ENCODE measurements at regions not wholly inside any gene's neighbourhood (a gene's known extent, or its start where the extent isn't known, plus 50 kb on each side); places are given as distances from the start of the nearest gene placed in this dataset.

- Histone ChIP-seq H3K9me3 (ENCODE audit: low read length) (no peaks in the 10 kb centered on the region), H3K4me3 (ENCODE audit: low read depth in 1 of 2, low read length in 2 of 2) (no peak overlapping the region), H3K4me1 (ENCODE audit: insufficient read depth, low read length) (no peaks in the 10 kb centered on the region), H3K9ac (ENCODE audit: low read length) (no peak overlapping the region), H3K27ac (ENCODE audit: low read depth, low read length) (no peak overlapping the region), H3K36me3 (ENCODE audit: insufficient read depth, low read length) (no peaks in the 10 kb centered on the region), H3K27me3 (ENCODE audit: control insufficient read depth in 1 of 2, insufficient read depth in 2 of 2, low read length in 2 of 2) (no peaks in the 10 kb centered on the region)
Measured at GRCh38 chr2:173750353-173750801, 214.8 kb downstream of the SP3 start.

- Histone ChIP-seq H3K9ac (ENCODE audit: low read length) (no peak overlapping the region), H3K9me3 (ENCODE audit: low read length) (no peaks in the 10 kb centered on the region), H3K27me3 (ENCODE audit: control insufficient read depth in 1 of 2, insufficient read depth in 2 of 2, low read length in 2 of 2) (no peaks in the 10 kb centered on the region), H3K27ac (ENCODE audit: low read depth, low read length) (no peak overlapping the region), H3K4me1 (ENCODE audit: insufficient read depth, low read length) (no peaks in the 10 kb centered on the region), H3K36me3 (ENCODE audit: insufficient read depth, low read length) (no peaks in the 10 kb centered on the region), H3K4me3 (ENCODE audit: low read depth in 1 of 2, low read length in 2 of 2) (no peak overlapping the region)
Measured at GRCh38 chr2:173750831-173751230, 214.3 kb downstream of the SP3 start.

GRCh38 chr2:173751245-173751975 is 213.8 kb downstream of the SP3 start:
- Histone ChIP-seq H3K36me3 (ENCODE audit: insufficient read depth, low read length) (no peaks in the 10 kb centered on the region), H3K27ac (ENCODE audit: low read depth, low read length) (no peak overlapping the region), H3K9ac (ENCODE audit: low read length) (no peak overlapping the region), H3K27me3 (ENCODE audit: control insufficient read depth in 1 of 2, insufficient read depth in 2 of 2, low read length in 2 of 2) (no peaks in the 10 kb centered on the region), H3K4me1 (ENCODE audit: insufficient read depth, low read length) (no peaks in the 10 kb centered on the region), H3K4me3 (ENCODE audit: low read depth in 1 of 2, low read length in 2 of 2) (no peak overlapping the region), H3K9me3 (ENCODE audit: low read length) (no peaks in the 10 kb centered on the region)

GRCh38 chr2:173752152-173752551 is 213.0 kb downstream of the SP3 start:
- Histone ChIP-seq H3K27me3 (ENCODE audit: control insufficient read depth in 1 of 2, insufficient read depth in 2 of 2, low read length in 2 of 2) (no peaks in the 10 kb centered on the region), H3K27ac (ENCODE audit: low read depth, low read length) (no peak overlapping the region), H3K4me3 (ENCODE audit: low read depth in 1 of 2, low read length in 2 of 2) (no peak overlapping the region)

GRCh38 chr2:173753441-173753840 is 211.7 kb downstream of the SP3 start:
- Histone ChIP-seq H3K4me3 (ENCODE audit: low read depth in 1 of 2, low read length in 2 of 2) (no peak overlapping the region), H3K9me3 (ENCODE audit: low read length) (no peaks in the 10 kb centered on the region), H3K36me3 (ENCODE audit: insufficient read depth, low read length) (no peaks in the 10 kb centered on the region), H3K9ac (ENCODE audit: low read length) (no peak overlapping the region), H3K4me1 (ENCODE audit: insufficient read depth, low read length) (no peaks in the 10 kb centered on the region), H3K27ac (ENCODE audit: low read depth, low read length) (no peak overlapping the region), H3K27me3 (ENCODE audit: control insufficient read depth in 1 of 2, insufficient read depth in 2 of 2, low read length in 2 of 2) (no peaks in the 10 kb centered on the region)

More at GRCh38 chr2:173752152-173752551, 213.0 kb downstream of the SP3 start:
- Histone ChIP-seq H3K36me3 (ENCODE audit: insufficient read depth, low read length) (no peaks in the 10 kb centered on the region), H3K9me3 (ENCODE audit: low read length) (no peaks in the 10 kb centered on the region), H3K4me1 (ENCODE audit: insufficient read depth, low read length) (no peaks in the 10 kb centered on the region), H3K9ac (ENCODE audit: low read length) (no peak overlapping the region)

- Histone ChIP-seq H3K27ac (ENCODE audit: low read depth, low read length) (no peak overlapping the region), H3K27me3 (ENCODE audit: control insufficient read depth in 1 of 2, insufficient read depth in 2 of 2, low read length in 2 of 2) (no peaks in the 10 kb centered on the region), H3K9ac (ENCODE audit: low read length) (no peak overlapping the region), H3K4me1 (ENCODE audit: insufficient read depth, low read length) (no peaks in the 10 kb centered on the region), H3K4me3 (ENCODE audit: low read depth in 1 of 2, low read length in 2 of 2) (no peak overlapping the region), H3K9me3 (ENCODE audit: low read length) (no peaks in the 10 kb centered on the region), H3K36me3 (ENCODE audit: insufficient read depth, low read length) (no peaks in the 10 kb centered on the region)
Measured at GRCh38 chr2:173754165-173754564, 211.0 kb downstream of the SP3 start.

GRCh38 chr2:173754837-173755236 is 210.3 kb downstream of the SP3 start:
- no peaks in the 10 kb centered on the region for H3K36me3 ChIP-seq (ENCODE audit: insufficient read depth, low read length)
- H3K9ac ChIP-seq (ENCODE audit: low read length): no peak overlapping the region
- H3K27ac ChIP-seq (ENCODE audit: low read depth, low read length): no peak overlapping the region
- H3K9me3 ChIP-seq (ENCODE audit: low read length): no peaks in the 10 kb centered on the region
- no peaks in the 10 kb centered on the region for H3K4me1 ChIP-seq (ENCODE audit: insufficient read depth, low read length)
- H3K27me3 ChIP-seq (ENCODE audit: control insufficient read depth in 1 of 2, insufficient read depth in 2 of 2, low read length in 2 of 2): no peaks in the 10 kb centered on the region
- H3K4me3 ChIP-seq (ENCODE audit: low read depth in 1 of 2, low read length in 2 of 2): no peak overlapping the region

GRCh38 chr2:173755798-173756197 is 209.4 kb downstream of the SP3 start:
- no peaks in the 10 kb centered on the region for H3K27me3 ChIP-seq (ENCODE audit: control insufficient read depth in 1 of 2, insufficient read depth in 2 of 2, low read length in 2 of 2)
- no peaks in the 10 kb centered on the region for H3K9me3 ChIP-seq (ENCODE audit: low read length)
- H3K4me1 ChIP-seq (ENCODE audit: insufficient read depth, low read length): no peaks in the 10 kb centered on the region
- H3K9ac ChIP-seq (ENCODE audit: low read length): no peak overlapping the region
- no peak overlapping the region for H3K27ac ChIP-seq (ENCODE audit: low read depth, low read length)
- no peak overlapping the region for H3K4me3 ChIP-seq (ENCODE audit: low read depth in 1 of 2, low read length in 2 of 2)
- no peaks in the 10 kb centered on the region for H3K36me3 ChIP-seq (ENCODE audit: insufficient read depth, low read length)

- Histone ChIP-seq H3K9ac (ENCODE audit: low read length) (no peak overlapping the region), H3K9me3 (ENCODE audit: low read length) (no peaks in the 10 kb centered on the region), H3K27ac (ENCODE audit: low read depth, low read length) (no peak overlapping the region), H3K4me1 (ENCODE audit: insufficient read depth, low read length) (no peaks in the 10 kb centered on the region), H3K4me3 (ENCODE audit: low read depth in 1 of 2, low read length in 2 of 2) (no peak overlapping the region), H3K27me3 (ENCODE audit: control insufficient read depth in 1 of 2, insufficient read depth in 2 of 2, low read length in 2 of 2) (no peaks in the 10 kb centered on the region), H3K36me3 (ENCODE audit: insufficient read depth, low read length) (no peaks in the 10 kb centered on the region)
Measured at GRCh38 chr2:173759959-173760358, 205.2 kb downstream of the SP3 start.

- Histone ChIP-seq H3K27ac (ENCODE audit: low read depth, low read length) (no peak overlapping the region), H3K9ac (ENCODE audit: low read length) (no peak overlapping the region), H3K4me1 (ENCODE audit: insufficient read depth, low read length) (no peaks in the 10 kb centered on the region), H3K36me3 (ENCODE audit: insufficient read depth, low read length) (no peaks in the 10 kb centered on the region), H3K9me3 (ENCODE audit: low read length) (no peaks in the 10 kb centered on the region), H3K4me3 (ENCODE audit: low read depth in 1 of 2, low read length in 2 of 2) (no peak overlapping the region), H3K27me3 (ENCODE audit: control insufficient read depth in 1 of 2, insufficient read depth in 2 of 2, low read length in 2 of 2) (no peaks in the 10 kb centered on the region)
Measured at GRCh38 chr2:173760553-173760952, 204.6 kb downstream of the SP3 start.

GRCh38 chr2:173761603-173762119 is 203.5 kb downstream of the SP3 start:
- Histone ChIP-seq H3K4me1 (ENCODE audit: insufficient read depth, low read length) (no peaks in the 10 kb centered on the region), H3K4me3 (ENCODE audit: low read depth in 1 of 2, low read length in 2 of 2) (no peak overlapping the region), H3K36me3 (ENCODE audit: insufficient read depth, low read length) (no peaks in the 10 kb centered on the region), H3K9me3 (ENCODE audit: low read length) (no peaks in the 10 kb centered on the region), H3K27ac (ENCODE audit: low read depth, low read length) (no peak overlapping the region), H3K9ac (ENCODE audit: low read length) (no peak overlapping the region), H3K27me3 (ENCODE audit: control insufficient read depth in 1 of 2, insufficient read depth in 2 of 2, low read length in 2 of 2) (no peaks in the 10 kb centered on the region)

- H3K27ac ChIP-seq (ENCODE audit: low read depth, low read length): no peak overlapping the region
- H3K4me3 ChIP-seq (ENCODE audit: low read depth in 1 of 2, low read length in 2 of 2): no peak overlapping the region
- no peaks in the 10 kb centered on the region for H3K36me3 ChIP-seq (ENCODE audit: insufficient read depth, low read length)
- H3K27me3 ChIP-seq (ENCODE audit: control insufficient read depth in 1 of 2, insufficient read depth in 2 of 2, low read length in 2 of 2): no peaks in the 10 kb centered on the region
- H3K9me3 ChIP-seq (ENCODE audit: low read length): no peaks in the 10 kb centered on the region
- H3K9ac ChIP-seq (ENCODE audit: low read length): no peak overlapping the region
- H3K4me1 ChIP-seq (ENCODE audit: insufficient read depth, low read length): no peaks in the 10 kb centered on the region
Measured at GRCh38 chr2:173762221-173762620, 203.0 kb downstream of the SP3 start.
